CD14-positive monocyte (primary cell): ENCODE measurements at regions not wholly inside any gene's neighbourhood (a gene's known extent, or its start where the extent isn't known, plus 50 kb on each side); places are given as distances from the start of the nearest gene placed in this dataset.

Experiments
- DNase-seq, 3 donors: peaks; one replicate each; pipeline ENCODE4 v3.0.0-alpha.2; 2011 to 2022
- H2AFZ ChIP-seq: 2 replicates; pipeline ENCODE4 v1.6.0; 2012; ENCODE audit warnings: mild to moderate bottlenecking, low read depth, low read length, inconsistent platforms; ENCODE audit not compliant: insufficient read depth, poor library complexity, severe bottlenecking
- H3K27ac ChIP-seq, 2 donors: 1 replicate in 1 of 2; 2 replicates in 1 of 2; pipeline ENCODE4 v1.5.1; 2012 to 2013; ENCODE audit warnings: low read length in 2 of 2, control low read depth in 1 of 2, inconsistent platforms in 1 of 2, low read depth in 1 of 2, mild to moderate bottlenecking in 1 of 2
- H3K27me3 ChIP-seq, 2 donors: one replicate each; pipeline versions ENCODE4 v1.6.0 to v1.6.1; 2011 to 2013; ENCODE audit warnings: low read length in 2 of 2; ENCODE audit not compliant: control insufficient read depth in 2 of 2, insufficient read depth in 2 of 2
- H3K36me3 ChIP-seq, 2 donors: replicated peaks in 1 of 2; 1 replicate in 1 of 2; 2 replicates in 1 of 2; pipeline versions ENCODE4 v1.5.1 to v1.6.1; 2012 to 2013; ENCODE audit warnings: low read length in 2 of 2, control low read depth in 1 of 2, inconsistent platforms in 1 of 2, mild to moderate bottlenecking in 1 of 2; ENCODE audit not compliant: insufficient read depth in 2 of 2, control insufficient read depth in 1 of 2
- H3K4me1 ChIP-seq, 2 donors: 1 replicate in 1 of 2; 2 replicates in 1 of 2; pipeline versions ENCODE4 v1.5.1 to v1.6.1; 2012 to 2013; ENCODE audit warnings: low read length in 2 of 2, control low read depth in 1 of 2, inconsistent platforms in 1 of 2, mild to moderate bottlenecking in 1 of 2, moderate library complexity in 1 of 2; ENCODE audit not compliant: insufficient read depth in 2 of 2, control insufficient read depth in 1 of 2
- H3K4me2 ChIP-seq: replicated peaks from 2 replicates; pipeline ENCODE3; 2012; ENCODE audit warnings: low read length, moderate library complexity, mild to moderate bottlenecking; ENCODE audit not compliant: poor library complexity, severe bottlenecking; ENCODE audit errors: extremely low read depth
- H3K4me3 ChIP-seq, 3 experiments: fragments of 200-600 bp in 1 of 3; sonication (generic) in 1 of 3; replicated peaks in 1 of 3; 1 replicate in 2 of 3; 2 replicates in 1 of 3; pipeline ENCODE4 v1.5.1; 2011 to 2013; ENCODE audit warnings: low read length in 3 of 3, mild to moderate bottlenecking in 3 of 3, control low read depth in 2 of 3, low read depth in 2 of 3, inconsistent platforms in 1 of 3, moderate library complexity in 1 of 3
- H3K79me2 ChIP-seq: 2 replicates; pipeline ENCODE4 v1.6.0; 2012; ENCODE audit warnings: mild to moderate bottlenecking, control low read depth, inconsistent platforms, low read length, moderate library complexity; ENCODE audit not compliant: insufficient read depth
- H3K9ac ChIP-seq: 2 replicates; pipeline ENCODE4 v1.6.0; 2017; ENCODE audit warnings: low read length, mild to moderate bottlenecking; ENCODE audit not compliant: insufficient read depth, poor library complexity, severe bottlenecking
- H3K9me3 ChIP-seq, 2 donors: replicated peaks in 1 of 2; 1 replicate in 1 of 2; 2 replicates in 1 of 2; pipeline versions ENCODE4 v1.5.1 to v1.6.1; 2012 to 2013; ENCODE audit warnings: low read length in 2 of 2, control low read depth in 1 of 2; ENCODE audit not compliant: control insufficient read depth in 1 of 2, insufficient read depth in 1 of 2
- H4K20me1 ChIP-seq: 2 replicates; pipeline ENCODE4 v1.6.0; 2012; ENCODE audit warnings: mild to moderate bottlenecking, low read length, control low read depth, moderate library complexity; ENCODE audit not compliant: insufficient read depth
- H3K27ac Mint-ChIP-seq, 7 donors: one replicate each; pipeline ENCODE4 v1.8.0; 2020; ENCODE audit warnings: mild to moderate bottlenecking in 7 of 7, mixed read lengths in 7 of 7, moderate library complexity in 6 of 7, inconsistent platforms in 2 of 7
- H3K27me3 Mint-ChIP-seq, 3 donors: one replicate each; pipeline ENCODE4 v1.8.0; 2021 to 2022; ENCODE audit warnings: low read depth in 3 of 3, mild to moderate bottlenecking in 3 of 3, mixed read lengths in 3 of 3, moderate library complexity in 3 of 3, inconsistent platforms in 1 of 3
- H3K36me3 Mint-ChIP-seq, 2 donors: one replicate each; pipeline ENCODE4 v1.8.0; 2020; ENCODE audit warnings: mixed read lengths in 2 of 2, inconsistent platforms in 1 of 2, mild to moderate bottlenecking in 1 of 2
- H3K4me1 Mint-ChIP-seq: one replicate; pipeline ENCODE4 v1.8.0; 2020; ENCODE audit warnings: mild to moderate bottlenecking, mixed read lengths
- H3K4me3 Mint-ChIP-seq, 2 donors: one replicate each; pipeline ENCODE4 v1.8.0; 2020; ENCODE audit warnings: mild to moderate bottlenecking in 2 of 2, mixed read lengths in 2 of 2, moderate library complexity in 1 of 2
- H3K9me3 Mint-ChIP-seq, 7 donors: one replicate each; pipeline ENCODE4 v1.8.0; 2020 to 2022; ENCODE audit warnings: mixed read lengths in 7 of 7, mild to moderate bottlenecking in 6 of 7, moderate library complexity in 6 of 7, inconsistent platforms in 2 of 7
- CTCF ChIP-seq: fragments of 200-600 bp; IDR thresholded peaks from one replicate; pipeline ENCODE4 v1.8.0; 2022; ENCODE audit warnings: antibody characterized with exemption, mild to moderate bottlenecking
- WGBS: methylation state at CpG from one replicate; pipeline ENCODE4 v1.1.5; 2013; ENCODE audit warnings: missing lambda C conversion rate; ENCODE audit not compliant: insufficient coverage; 5-methylcytosine and 5-hydroxymethylcytosine counted together
- intact Hi-C, 2 donors: fragments of 100-400 bp; cut with micrococcal nuclease; formaldehyde crosslinking; loops; one replicate each; pipeline versions ENCODE4 v1.15.0 to v1.15.1; 2023

GRCh38 chr9:22274477-22274876, 172.1 kb upstream of the DMRTA1 start:
- Histone ChIP-seq H3K9ac (no peak overlapping the region), H3K27ac (no peak overlapping the region), H2AFZ (no peak overlapping the region), H3K36me3 (no peaks in the 10 kb centered on the region), H3K4me3 (no peak overlapping the region), H3K4me2 (no peak overlapping the region), H3K27me3 (no peaks in the 10 kb centered on the region), H3K79me2 (no peaks in the 10 kb centered on the region), H3K4me1 (no peaks in the 10 kb centered on the region), H3K9me3 (no peaks in the 10 kb centered on the region), H4K20me1 (no peaks in the 10 kb centered on the region)
- peaks cover 0 to 6% (median 3%) of the 10 kb centered on the region in 3 donors for H3K27me3 Mint-ChIP-seq
- H3K27ac Mint-ChIP-seq, result no peak overlapping the region
- intact Hi-C loops, result no loop called here
- no peak overlapping the region for H3K4me3 Mint-ChIP-seq
- no peak for DNase-seq
- WGBS, result 100% methylated on average over 1 of the region's 2 CpGs
- no peaks in the 10 kb centered on the region for H3K36me3 Mint-ChIP-seq
- H3K9me3 Mint-ChIP-seq, result peaks cover 0 to 1% (median 0%) of the 10 kb centered on the region in 7 donors
- no peaks in the 10 kb centered on the region for H3K4me1 Mint-ChIP-seq
- no peak for TF ChIP-seq CTCF

GRCh38 chr9:22278426-22278825, 168.2 kb upstream of the DMRTA1 start:
- no peak overlapping the region for H3K27ac Mint-ChIP-seq
- Histone ChIP-seq H3K27me3 (no peaks in the 10 kb centered on the region), H3K79me2 (no peaks in the 10 kb centered on the region), H3K36me3 (no peaks in the 10 kb centered on the region), H3K9me3 (no peaks in the 10 kb centered on the region), H4K20me1 (no peaks in the 10 kb centered on the region), H2AFZ (no peak overlapping the region), H3K4me1 (no peaks in the 10 kb centered on the region), H3K4me3 (no peak overlapping the region), H3K27ac (no peak overlapping the region), H3K4me2 (no peak overlapping the region), H3K9ac (no peak overlapping the region)
- peaks cover 1 to 6% (median 3%) of the 10 kb centered on the region in 3 donors for H3K27me3 Mint-ChIP-seq
- no peaks in the 10 kb centered on the region for H3K36me3 Mint-ChIP-seq
- H3K4me3 Mint-ChIP-seq, result no peak overlapping the region
- peaks cover 0 to 1% (median 0%) of the 10 kb centered on the region in 7 donors for H3K9me3 Mint-ChIP-seq
- intact Hi-C loops, result no loop called here
- no peaks in the 10 kb centered on the region for H3K4me1 Mint-ChIP-seq
- no peak for TF ChIP-seq CTCF
- no peak for DNase-seq
